ENCODE measurements at regions not wholly inside any gene's neighbourhood (a gene's known extent, or its start where the extent isn't known, plus 50 kb on each side); places are given as distances from the start of the nearest gene placed in this dataset.

GRCh38 chr22:48322907-48323306 lies 1504.8 kb downstream of the BRD1 start:
- H3K36me3 ChIP-seq (ENCODE audit: insufficient read depth) = no peaks in the 10 kb centered on the region
- H3K9me2 ChIP-seq (ENCODE audit: insufficient read depth) = no peaks in the 10 kb centered on the region
- H3K4me3 ChIP-seq = no peak overlapping the region
- ATAC-seq (no peak), DNase-seq (ENCODE audit: low spot score) (no peak)
- no peaks in the 10 kb centered on the region for H4K20me1 ChIP-seq (replicated peaks; ENCODE audit: insufficient read depth)
- Mint-ChIP-seq H3K4me1 (peaks cover 8% of the 10 kb centered on the region), H3K4me3 (no peak overlapping the region), H3K27me3 (ENCODE audit: insufficient read depth, low read depth, poor library complexity) (peaks cover 8% of the 10 kb centered on the region), H3K36me3 (ENCODE audit: low read depth) (peaks cover 7% of the 10 kb centered on the region; the same call in 1 of the 3 replicates), H3K27ac (no peak overlapping the region), H3K9me3 (peaks cover 20% of the 10 kb centered on the region)
- no peaks in the 10 kb centered on the region for H3K27me3 ChIP-seq (ENCODE audit: insufficient read depth)
- no peaks in the 10 kb centered on the region for H3K4me1 ChIP-seq (ENCODE audit: insufficient read depth)
- no peaks in the 10 kb centered on the region for H3K79me2 ChIP-seq (replicated peaks; ENCODE audit: insufficient read depth)
- H2AFZ ChIP-seq = no peak overlapping the region
- H3F3A ChIP-seq (replicated peaks; ENCODE audit: low read depth) = no peaks in the 10 kb centered on the region
- no peak for TF ChIP-seq ZNF331 (CRISPR knock-in tag; IDR thresholded peaks at IDR 0.05; ENCODE audit: low read depth)
- no peak overlapping the region for H3K4me2 ChIP-seq
- H3K27ac ChIP-seq (ENCODE audit: low read depth) = no peak overlapping the region

GRCh38 chr22:48321986-48322545 lies 1505.6 kb downstream of the BRD1 start:
- Mint-ChIP-seq H3K36me3 (ENCODE audit: low read depth) (peaks cover 7% of the 10 kb centered on the region; the same call in 1 of the 3 replicates), H3K9me3 (peaks cover 20% of the 10 kb centered on the region), H3K27me3 (ENCODE audit: insufficient read depth, low read depth, poor library complexity) (peaks cover 6% of the 10 kb centered on the region), H3K4me3 (no peak overlapping the region), H3K4me1 (peaks cover 8% of the 10 kb centered on the region), H3K27ac (no peak overlapping the region)
- Histone ChIP-seq H2AFZ (no peak overlapping the region), H4K20me1 (replicated peaks; ENCODE audit: insufficient read depth) (no peaks in the 10 kb centered on the region), H3K4me2 (no peak overlapping the region), H3K27me3 (ENCODE audit: insufficient read depth) (no peaks in the 10 kb centered on the region), H3K9me2 (ENCODE audit: insufficient read depth) (no peaks in the 10 kb centered on the region), H3K36me3 (ENCODE audit: insufficient read depth) (no peaks in the 10 kb centered on the region), H3K79me2 (replicated peaks; ENCODE audit: insufficient read depth) (no peaks in the 10 kb centered on the region), H3K27ac (ENCODE audit: low read depth) (no peak overlapping the region), H3K4me3 (no peak overlapping the region), H3K4me1 (ENCODE audit: insufficient read depth) (no peaks in the 10 kb centered on the region), H3F3A (replicated peaks; ENCODE audit: low read depth) (no peaks in the 10 kb centered on the region)
- DNase-seq (ENCODE audit: low spot score) (no peak), ATAC-seq (no peak)
- no peak for TF ChIP-seq STAT1 (IDR thresholded peaks at IDR 0.05; ENCODE audit: unreplicated experiment)
- TF ChIP-seq ZNF462 (CRISPR knock-in tag; IDR thresholded peaks at IDR 0.05) = no peak
- TF ChIP-seq CTCF (conservative IDR thresholded peaks at IDR 0.05; ENCODE audit: low read depth in 2 of 2) = no peak
- no peak for TF ChIP-seq REST (IDR thresholded peaks at IDR 0.05; ENCODE audit: unreplicated experiment)
- TF ChIP-seq POLR2AphosphoS5 (IDR thresholded peaks at IDR 0.05; ENCODE audit: low read depth) = no peak
- no peak for TF ChIP-seq ZNF114 (CRISPR knock-in tag; IDR thresholded peaks at IDR 0.05)
- TF ChIP-seq NANOG (IDR thresholded peaks at IDR 0.05; ENCODE audit: borderline replicate concordance) = no peak
- TF ChIP-seq ETS1 (IDR thresholded peaks at IDR 0.05) = no peak

All from GM23338 (cell line).